SKM-1 (cell line): ENCODE measurements at regions not wholly inside any gene's neighbourhood (a gene's known extent, or its start where the extent isn't known, plus 50 kb on each side); places are given as distances from the start of the nearest gene placed in this dataset.
A peak's percentile ranks its signal among the peaks of the same experiment; 100 is the strongest.

Source experiments
- DNase-seq: peaks from one replicate; lab custom pipeline; 2025; ENCODE audit not compliant: unreplicated experiment; lab: John Stamatoyannopoulos, UW

- peak; percentile 19 for DNase-seq
These were observed 195.0 kb upstream of the CEP162 start for GRCh38 chr6:84422380-84422968.

- DNase-seq = no peak
These were observed 193.6 kb upstream of the CEP162 start for GRCh38 chr6:84421031-84421430.

GRCh38 chr6:84417260-84417659, 189.8 kb upstream of the CEP162 start:
- no peak for DNase-seq

- no peak for DNase-seq
These were observed 188.7 kb upstream of the CEP162 start for GRCh38 chr6:84416043-84416657.

DNA sequence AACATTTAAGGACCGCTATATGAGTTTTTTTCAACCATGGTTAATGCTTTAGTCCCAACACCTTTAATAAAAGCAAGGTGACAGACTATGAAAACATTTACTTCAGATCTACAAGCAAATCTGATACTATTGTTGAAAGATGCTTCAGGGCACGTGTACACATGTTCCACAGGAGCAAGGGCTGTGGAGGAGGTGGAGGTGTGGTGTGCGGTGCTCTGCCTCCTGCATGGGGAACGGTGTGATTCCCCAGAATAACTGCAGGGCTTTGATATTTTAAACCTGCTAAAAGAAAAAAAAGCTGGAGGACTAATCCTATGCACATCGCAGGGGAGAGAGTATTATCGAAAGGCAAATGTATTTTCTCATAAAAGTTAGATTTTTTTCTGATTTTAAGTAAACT, 188.1 kb upstream of the CEP162 start:
- DNase-seq = no peak

- DNase-seq = no peak
These were observed 187.6 kb upstream of the CEP162 start for GRCh38 chr6:84415068-84415467.

DNA sequence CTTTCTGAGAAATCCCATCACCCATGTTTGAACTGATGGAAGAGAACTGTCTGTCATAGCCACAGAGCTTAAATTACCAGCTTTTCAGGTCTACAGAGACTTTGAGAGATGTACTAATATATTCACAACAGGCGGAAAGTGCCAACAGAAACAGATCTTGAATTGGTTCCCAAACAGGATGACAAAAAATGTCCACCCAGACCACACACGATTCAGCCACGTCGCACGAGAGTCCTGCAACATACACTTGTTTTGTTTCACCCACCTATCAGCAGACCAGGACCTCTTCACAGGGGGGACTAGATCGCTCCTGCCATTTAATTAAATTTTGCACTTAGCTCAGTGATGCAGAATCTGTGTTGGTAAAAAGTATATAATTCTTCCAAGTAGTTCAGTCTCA, 187.1 kb upstream of the CEP162 start:
- DNase-seq = no peak

- DNase-seq = no peak
These were observed 183.7 kb upstream of the CEP162 start for GRCh38 chr6:84411060-84411629.

DNA sequence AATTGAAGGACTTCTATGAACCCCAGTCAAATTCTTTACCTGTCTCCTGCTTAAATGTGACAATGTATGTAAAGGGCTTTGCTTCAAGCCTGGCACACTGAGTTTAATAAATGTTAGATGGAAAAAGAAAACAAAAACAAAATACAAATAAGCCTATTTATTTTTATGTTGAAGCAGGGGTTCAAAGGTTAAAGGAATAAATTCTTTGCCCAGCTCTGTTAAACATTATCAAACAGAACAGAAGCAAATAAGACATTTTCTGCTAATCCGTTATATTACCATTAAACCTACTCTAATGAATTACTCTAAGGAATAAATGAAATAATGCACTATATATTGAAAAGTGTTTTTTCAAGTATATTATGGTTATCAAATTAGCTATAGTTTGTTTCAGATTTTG, 182.5 kb upstream of the CEP162 start:
- DNase-seq = no peak

DNA sequence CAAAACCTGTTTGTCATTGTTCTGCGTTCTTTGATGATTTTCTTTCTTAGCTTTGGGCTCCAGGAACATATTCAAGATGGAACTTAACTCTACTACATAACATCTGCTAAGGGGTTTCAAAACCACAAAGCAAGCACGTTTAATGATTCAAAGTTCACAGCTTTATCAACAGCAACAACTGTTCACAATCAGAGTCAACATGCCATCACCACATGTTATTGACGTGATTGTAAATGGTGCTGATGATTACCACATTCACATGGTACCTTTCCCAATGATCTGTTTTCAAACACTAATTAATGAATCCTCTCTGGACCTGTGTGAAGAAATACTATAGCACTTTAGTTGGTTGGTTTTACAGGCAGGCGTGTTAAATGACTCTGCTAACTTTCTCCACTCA, 180.6 kb upstream of the CEP162 start:
- no peak for DNase-seq

DNA sequence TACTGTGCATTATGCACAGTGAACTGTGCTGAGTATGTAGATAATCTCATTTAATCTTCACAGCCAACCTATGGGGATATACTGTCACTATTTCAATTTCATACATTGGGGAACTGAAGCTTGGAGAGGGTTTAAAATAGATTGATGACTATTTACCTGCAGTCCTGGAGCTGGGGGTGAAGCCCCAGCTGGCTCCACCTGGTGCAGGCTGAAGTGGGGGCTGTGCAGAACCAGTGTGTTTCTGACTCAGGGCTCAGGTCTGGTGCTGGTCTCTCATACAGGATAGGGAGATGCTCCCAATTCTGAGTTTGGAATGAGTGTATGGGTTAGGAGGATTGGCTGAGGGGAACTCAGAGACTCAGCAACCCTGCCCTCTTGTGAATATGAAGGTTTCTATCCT, 176.1 kb upstream of the CEP162 start:
- DNase-seq = no peak

- DNase-seq = no peak
These were observed 171.6 kb upstream of the CEP162 start for GRCh38 chr6:84399003-84399402.

DNA sequence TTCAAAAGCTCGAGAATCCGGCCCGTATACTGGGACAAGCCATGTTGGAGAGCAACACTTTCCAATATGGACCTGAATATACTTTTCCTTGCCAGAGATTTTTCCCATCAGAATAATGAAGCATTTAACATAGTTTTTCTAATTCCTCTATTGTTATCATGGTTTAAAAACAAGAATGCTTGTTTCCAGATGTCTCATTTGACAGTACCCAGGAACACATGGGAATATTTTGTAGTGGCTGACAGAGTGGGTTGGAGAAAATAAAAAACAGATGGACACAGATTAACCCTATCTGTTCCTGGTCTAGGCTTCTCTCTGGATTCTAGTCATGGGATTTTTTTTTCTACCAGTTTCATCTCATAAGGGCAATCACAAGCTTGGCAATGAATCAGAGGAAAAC, 164.8 kb upstream of the CEP162 start:
- DNase-seq = no peak

- DNase-seq = no peak
These were observed 163.4 kb upstream of the CEP162 start for GRCh38 chr6:84390851-84391250.

DNA sequence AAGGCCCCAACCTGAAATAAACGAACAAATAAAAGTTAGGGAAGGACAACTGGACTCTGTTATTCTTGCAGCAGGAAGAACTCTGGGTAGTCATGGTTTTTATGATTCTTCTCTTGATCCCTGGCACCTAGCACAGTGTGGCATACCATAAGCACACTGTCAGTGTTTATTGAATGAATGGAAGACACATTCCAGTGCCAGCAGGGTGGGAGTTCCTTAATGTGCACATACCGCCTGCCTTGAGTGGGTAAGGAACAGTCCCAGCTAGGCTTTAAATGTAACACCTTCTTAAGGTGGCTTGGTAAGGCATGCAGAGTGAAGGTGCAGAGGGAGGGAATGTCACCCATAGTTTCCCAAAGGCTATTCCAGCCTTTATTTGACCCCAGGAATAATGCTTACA, 162.9 kb upstream of the CEP162 start:
- no peak for DNase-seq

DNA sequence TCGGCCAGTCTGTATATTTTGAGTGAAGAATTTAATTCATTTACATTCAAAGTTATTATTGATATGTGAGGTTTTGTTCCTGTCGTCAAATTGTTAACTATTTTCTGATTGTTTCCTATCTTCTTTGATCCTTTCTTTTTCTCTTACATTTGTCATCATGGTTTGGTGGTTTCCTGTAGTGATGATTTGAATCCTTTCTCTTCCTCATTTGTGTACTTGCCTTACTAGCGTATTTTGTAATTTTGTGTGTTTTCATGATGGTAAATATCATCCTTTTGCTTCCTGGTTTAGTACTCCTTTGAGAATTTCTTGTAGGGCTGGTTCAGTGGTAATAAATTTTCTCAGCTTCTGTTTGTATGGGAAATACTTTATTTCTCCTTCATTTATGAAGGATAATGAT, 151.7 kb upstream of the CEP162 start:
- no peak for DNase-seq

- DNase-seq = no peak
These were observed 144.8 kb upstream of the CEP162 start for GRCh38 chr6:84372290-84372689.

DNA sequence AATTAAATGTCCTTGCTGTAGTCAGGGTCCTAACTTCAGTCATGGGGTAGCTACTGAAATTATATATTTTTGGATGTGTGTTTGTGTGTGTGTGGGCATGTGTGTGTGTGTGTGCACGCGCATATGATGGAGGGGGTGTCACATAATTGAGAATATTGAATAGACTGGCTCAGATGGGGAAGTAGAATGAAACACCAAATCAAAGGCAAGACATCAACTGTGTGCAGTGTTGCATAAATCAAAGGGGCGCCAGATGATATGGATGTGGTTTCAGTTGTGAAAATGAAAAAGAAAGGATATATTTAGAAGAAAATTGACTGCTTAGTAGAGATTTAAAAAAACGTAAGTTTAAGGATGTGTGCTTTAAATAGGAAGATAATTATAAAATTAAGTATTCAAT, 144.2 kb upstream of the CEP162 start:
- no peak for DNase-seq

DNA sequence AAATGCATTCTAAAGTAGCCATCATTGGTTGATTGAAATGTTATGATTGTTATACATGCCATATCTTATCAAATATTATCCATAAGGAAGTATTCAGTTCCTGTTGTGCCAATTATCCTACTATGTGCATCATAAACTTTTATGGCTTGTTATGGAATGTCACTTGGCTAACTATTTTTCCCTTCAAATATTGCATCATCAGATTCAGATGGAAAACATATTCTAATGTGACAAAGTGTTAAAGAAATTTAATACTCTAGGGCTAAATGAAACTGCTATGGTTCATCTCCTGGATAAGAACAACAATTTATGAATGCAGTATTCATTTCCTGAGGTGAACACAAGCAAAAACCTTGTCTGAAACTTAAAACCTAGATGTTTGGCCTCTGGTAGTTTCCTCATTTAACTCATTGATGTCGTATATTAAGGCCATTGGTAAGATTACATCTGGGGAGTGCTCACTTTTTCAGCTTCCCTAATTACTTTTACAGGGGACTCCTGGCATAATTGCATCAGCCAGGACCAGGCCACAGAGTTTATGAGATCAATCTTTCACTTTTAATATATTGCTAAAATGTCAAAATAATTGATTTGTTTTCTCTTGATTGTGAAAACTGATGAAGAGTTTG, 134.9 kb upstream of the CEP162 start:
- DNase-seq = no peak

DNA sequence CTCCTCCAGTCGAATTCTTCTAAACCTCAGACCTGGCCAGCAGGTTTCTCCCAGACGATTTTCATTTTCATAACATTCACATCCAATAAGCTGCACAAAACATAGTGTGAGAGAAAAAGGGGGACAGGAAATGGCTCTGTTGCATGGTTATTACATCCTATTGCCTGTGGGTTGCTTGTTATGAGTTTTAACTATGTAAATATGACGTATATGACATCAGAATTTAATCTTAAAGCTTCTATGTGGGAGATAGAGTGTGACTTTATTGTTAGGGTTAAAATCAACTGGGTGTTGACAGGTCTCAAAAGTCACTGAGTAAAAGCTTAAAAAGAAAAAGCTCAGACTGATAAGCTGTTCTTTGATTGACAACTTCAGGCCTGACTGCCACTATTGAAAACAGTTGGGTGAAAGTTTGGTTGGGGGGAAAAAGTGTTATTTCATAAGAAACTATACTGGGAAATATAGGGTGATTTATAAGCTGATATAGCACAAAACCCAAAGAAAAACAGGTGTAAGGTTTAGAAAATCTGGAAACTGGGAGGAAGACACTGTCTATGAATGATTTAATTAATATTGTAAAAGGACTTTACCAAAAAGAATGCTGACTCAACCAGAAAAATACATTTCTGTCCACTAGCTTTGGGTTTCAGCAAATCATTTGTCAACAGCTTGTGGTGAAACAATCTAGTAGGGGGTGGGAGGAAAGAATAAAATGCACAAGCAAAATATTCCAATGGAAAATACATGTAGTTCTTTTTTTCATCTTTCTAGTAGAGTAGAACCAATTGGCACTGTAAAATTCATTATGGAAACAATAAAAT, 134.1 kb upstream of the CEP162 start:
- DNase-seq = no peak

GRCh38 chr6:84360039-84360438, 132.6 kb upstream of the CEP162 start:
- no peak for DNase-seq

DNA sequence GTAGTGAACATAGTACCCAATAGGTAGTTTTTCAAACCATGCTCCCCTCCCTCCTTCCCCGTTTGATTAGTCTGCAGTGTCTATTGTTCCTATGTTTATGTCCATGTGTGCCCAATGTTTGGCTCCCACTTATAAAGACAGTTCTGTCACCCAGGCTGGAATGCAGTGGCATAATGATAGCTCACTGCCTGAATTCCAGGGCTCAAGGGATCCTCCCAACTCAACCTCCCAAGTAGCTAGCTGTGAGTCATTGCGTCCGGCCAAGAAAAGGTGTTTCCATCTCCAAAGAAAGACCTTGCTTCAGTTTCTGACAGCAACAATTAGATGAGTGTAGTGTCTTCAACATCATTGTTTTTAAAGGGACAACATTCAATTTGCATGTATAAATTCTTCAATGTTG, 131.1 kb upstream of the CEP162 start:
- no peak for DNase-seq
